ENCODE measurements at regions not wholly inside any gene's neighbourhood (a gene's known extent, or its start where the extent isn't known, plus 50 kb on each side); places are given as distances from the start of the nearest gene placed in this dataset.

GRCh38 chr3:193795062-193795690 is 202.2 kb downstream of the OPA1 start:
- Histone ChIP-seq H3K27ac (no peak overlapping the region), H3K4me3 (no peak overlapping the region), H3K36me3 (ENCODE audit: low read depth, missing control alignments) (no peaks in the 10 kb centered on the region), H3K4me1 (no peaks in the 10 kb centered on the region), H3K9me3 (no peaks in the 10 kb centered on the region), H3K27me3 (no peaks in the 10 kb centered on the region)
- no peak for DNase-seq
- intact Hi-C loops (cut with DNase I; ENCODE audit: low total_unique reads): no loop called here
- no peak for TF ChIP-seq POLR2A (IDR thresholded peaks at IDR 0.05)
- TF ChIP-seq CTCF (IDR thresholded peaks at IDR 0.05): no peak
- WGBS, 2 donors: 88% methylated on average over 12 of the region's 12 CpGs

GRCh38 chr3:193796089-193796488 is 203.1 kb downstream of the OPA1 start:
- Histone ChIP-seq H3K4me3 (no peak overlapping the region), H3K27ac (no peak overlapping the region), H3K27me3 (no peaks in the 10 kb centered on the region), H3K4me1 (no peaks in the 10 kb centered on the region), H3K9me3 (no peaks in the 10 kb centered on the region), H3K36me3 (ENCODE audit: low read depth, missing control alignments) (no peaks in the 10 kb centered on the region)
- WGBS, 2 donors: 85 to 94% methylated on average over 10 of the region's 10 CpGs
- intact Hi-C loops (cut with DNase I; ENCODE audit: low total_unique reads): no loop called here
- no peak for TF ChIP-seq POLR2A (IDR thresholded peaks at IDR 0.05)
- TF ChIP-seq CTCF (IDR thresholded peaks at IDR 0.05): no peak
- DNase-seq: no peak

DNA sequence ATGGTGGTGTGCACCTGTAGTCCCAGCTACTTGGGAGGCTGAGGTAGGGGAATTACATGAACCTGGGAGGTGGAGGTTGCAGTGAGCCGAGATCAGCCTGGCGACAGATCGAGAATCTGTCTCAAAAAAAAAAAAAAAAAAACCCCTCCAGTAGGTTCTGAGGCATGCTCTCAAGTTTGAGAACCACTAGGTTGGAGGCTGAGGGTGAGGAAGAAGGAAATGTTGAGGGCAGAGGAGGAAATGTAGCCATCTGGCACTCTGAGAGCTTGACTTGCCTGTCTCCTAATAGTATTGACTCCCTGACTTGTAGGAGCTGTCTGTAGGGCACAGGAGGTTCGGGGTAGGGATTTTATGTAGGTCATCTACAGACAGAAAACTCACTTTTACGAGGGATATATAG is 204.6 kb downstream of the OPA1 start:
- Histone ChIP-seq H3K27ac (no peak overlapping the region), H3K36me3 (ENCODE audit: low read depth, missing control alignments) (no peaks in the 10 kb centered on the region), H3K4me3 (no peak overlapping the region), H3K27me3 (no peaks in the 10 kb centered on the region), H3K9me3 (no peaks in the 10 kb centered on the region), H3K4me1 (no peaks in the 10 kb centered on the region)
- WGBS, 2 donors: 90 to 93% methylated on average over 5 of the region's 5 CpGs
- intact Hi-C loops (cut with DNase I; ENCODE audit: low total_unique reads): no loop called here
- no peak for DNase-seq
- no peak for TF ChIP-seq POLR2A (IDR thresholded peaks at IDR 0.05)
- TF ChIP-seq CTCF (IDR thresholded peaks at IDR 0.05): no peak

- 81 to 82% methylated on average over 4 of the region's 4 CpGs for WGBS, 2 donors
- Histone ChIP-seq H3K27me3 (no peaks in the 10 kb centered on the region), H3K4me1 (no peaks in the 10 kb centered on the region), H3K4me3 (no peak overlapping the region), H3K27ac (no peak overlapping the region), H3K36me3 (ENCODE audit: low read depth, missing control alignments) (no peaks in the 10 kb centered on the region), H3K9me3 (no peaks in the 10 kb centered on the region)
- TF ChIP-seq CTCF (IDR thresholded peaks at IDR 0.05) (no peak), POLR2A (IDR thresholded peaks at IDR 0.05) (no peak)
- no peak for DNase-seq
- intact Hi-C loops (cut with DNase I; ENCODE audit: low total_unique reads): no loop called here
Observed at GRCh38 chr3:193798051-193798450, 205.0 kb downstream of the OPA1 start.
